CD4-positive, alpha-beta T cell (primary cell): ENCODE measurements at regions not wholly inside any gene's neighbourhood (a gene's known extent, or its start where the extent isn't known, plus 50 kb on each side); places are given as distances from the start of the nearest gene placed in this dataset.

Source experiments
- ATAC-seq: fragments of 200-7000 bp; cut with Tn5 transposase; one replicate; pipeline ENCODE4 v1.10.0; 2022; ENCODE audit warnings: mild to moderate bottlenecking; ENCODE audit not compliant: poor library complexity
- CTCF ChIA-PET: fragments of 350-600 bp; sonication (Branson Sonifier 250); formaldehyde crosslinking; loops from one replicate; lab custom pipeline; 2021; ENCODE audit warnings: antibody characterized with exemption, inconsistent platforms; lab: Charles Lee
- POLR2A ChIA-PET: fragments of 350-600 bp; sonication (Branson Sonifier 250); formaldehyde crosslinking; loops from one replicate; lab custom pipeline; 2021; ENCODE audit warnings: antibody characterized with exemption, inconsistent platforms; lab: Charles Lee
- DNase-seq, 14 experiments: peaks; one replicate each; pipeline ENCODE4 v3.0.0-alpha.2; 2013 to 2020; ENCODE audit warnings: mixed read lengths in 2 of 14
- H3K27ac ChIP-seq, 2 donors: one replicate each; pipeline versions ENCODE4 v1.5.1 to v1.7.0; 2013; ENCODE audit warnings: low read length in 2 of 2, low read depth in 1 of 2, mild to moderate bottlenecking in 1 of 2
- H3K27me3 ChIP-seq, 2 experiments: 1 replicate in 1 of 2; 2 replicates in 1 of 2; pipeline versions ENCODE4 v1.6.1 to v1.7.0; 2013; ENCODE audit warnings: low read length in 2 of 2, control low read depth in 1 of 2, mild to moderate bottlenecking in 1 of 2, moderate library complexity in 1 of 2; ENCODE audit not compliant: insufficient read depth in 2 of 2, control insufficient read depth in 1 of 2
- H3K36me3 ChIP-seq: one replicate; pipeline ENCODE4 v1.6.1; 2013; ENCODE audit warnings: low read length, control low read depth; ENCODE audit not compliant: insufficient read depth
- H3K4me1 ChIP-seq: one replicate; pipeline ENCODE4 v1.6.1; 2013; ENCODE audit warnings: low read length, control low read depth; ENCODE audit not compliant: insufficient read depth
- H3K4me3 ChIP-seq: one replicate; pipeline ENCODE4 v1.5.1; 2013; ENCODE audit warnings: mild to moderate bottlenecking, low read length, moderate library complexity
- H3K9me3 ChIP-seq, 2 experiments: 1 replicate in 1 of 2; 2 replicates in 1 of 2; pipeline versions ENCODE4 v1.6.1 to v1.7.0; 2013; ENCODE audit warnings: low read length in 2 of 2, mild to moderate bottlenecking in 2 of 2, control low read depth in 1 of 2, moderate library complexity in 1 of 2; ENCODE audit not compliant: control insufficient read depth in 1 of 2, insufficient read depth in 1 of 2
- H3K27ac Mint-ChIP-seq: one replicate; pipeline ENCODE4 v1.8.0; 2020; ENCODE audit warnings: mixed read lengths
- H3K27me3 Mint-ChIP-seq: one replicate; pipeline ENCODE4 v1.8.0; 2021; ENCODE audit warnings: mixed read lengths
- H3K36me3 Mint-ChIP-seq: one replicate; pipeline ENCODE4 v1.8.0; 2021; ENCODE audit warnings: low read depth, mixed read lengths
- H3K4me1 Mint-ChIP-seq: one replicate; pipeline ENCODE4 v1.8.0; 2021; ENCODE audit warnings: low read depth, mixed read lengths
- H3K4me3 Mint-ChIP-seq: one replicate; pipeline ENCODE4 v1.8.0; 2020; ENCODE audit warnings: mild to moderate bottlenecking, mixed read lengths
- H3K9me3 Mint-ChIP-seq: one replicate; pipeline ENCODE4 v1.8.0; 2020; ENCODE audit warnings: mixed read lengths
- intact Hi-C, 2 experiments: fragments of 100-400 bp; cut with DNase I in 1 of 2; cut with micrococcal nuclease in 1 of 2; formaldehyde crosslinking; loops; one replicate each; pipeline versions ENCODE4 v1.15.1 to v1.9.0; 2023 to 2025; cut with DNase I, micrococcal nuclease
- TF ChIP-seq, protein P1 (sequence below): fragments of 200-600 bp; IDR thresholded peaks from one replicate; pipeline ENCODE4 v1.8.0; 2022; ENCODE audit warnings: antibody characterized with exemption, mild to moderate bottlenecking

DNA sequence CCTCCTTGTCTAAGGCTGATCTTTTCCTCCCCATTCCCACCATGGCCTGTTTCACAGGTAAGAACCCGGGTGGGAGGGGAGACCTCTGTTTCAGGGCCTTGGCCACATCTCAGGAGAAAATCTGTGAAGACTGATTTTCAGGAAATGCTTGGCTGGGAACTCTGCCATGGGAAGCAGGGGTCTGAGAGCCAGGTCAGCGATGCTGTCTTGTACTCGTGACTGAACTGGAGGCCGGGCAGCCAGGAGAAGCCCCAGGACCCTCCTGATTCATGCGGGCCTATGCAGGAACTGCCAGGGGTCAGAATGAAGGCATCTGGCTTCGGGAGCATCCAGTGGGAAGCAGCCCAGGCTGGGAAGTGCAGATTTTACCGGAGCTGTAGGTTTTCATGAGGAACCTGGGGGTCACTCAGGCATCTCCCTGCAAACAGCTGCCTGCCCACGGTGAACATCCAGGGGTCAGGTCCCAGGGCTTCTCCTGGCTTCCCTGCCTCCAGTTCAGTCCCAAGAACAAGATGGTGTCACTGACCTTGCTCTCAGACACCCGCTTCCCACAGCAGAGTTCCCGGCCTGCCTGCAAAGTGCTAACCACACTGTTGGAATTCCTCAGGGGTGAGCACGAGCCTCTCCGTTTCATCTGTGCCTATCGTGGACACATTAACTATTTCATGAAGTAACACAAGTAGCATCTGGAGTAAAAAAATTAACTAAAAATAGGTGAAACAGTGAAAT, 90.2 kb upstream of the SULF2 start:
- Histone ChIP-seq H3K36me3 (no peaks in the 10 kb centered on the region), H3K27ac (no peak overlapping the region), H3K27me3 (no peaks in the 10 kb centered on the region), H3K4me1 (no peaks in the 10 kb centered on the region), H3K9me3 (no peaks in the 10 kb centered on the region), H3K4me3 (no peak overlapping the region)
- Mint-ChIP-seq H3K36me3 (no peaks in the 10 kb centered on the region), H3K9me3 (no peaks in the 10 kb centered on the region), H3K4me1 (no peaks in the 10 kb centered on the region), H3K4me3 (no peak overlapping the region), H3K27ac (no peak overlapping the region), H3K27me3 (peaks cover 8% of the 10 kb centered on the region)
- ChIA-PET POLR2A (no interaction called here), CTCF (no interaction called here)
- intact Hi-C loops, result no loop called here
- no peak for ATAC-seq
- no peak for DNase-seq
- TF ChIP-seq, protein P1, sequence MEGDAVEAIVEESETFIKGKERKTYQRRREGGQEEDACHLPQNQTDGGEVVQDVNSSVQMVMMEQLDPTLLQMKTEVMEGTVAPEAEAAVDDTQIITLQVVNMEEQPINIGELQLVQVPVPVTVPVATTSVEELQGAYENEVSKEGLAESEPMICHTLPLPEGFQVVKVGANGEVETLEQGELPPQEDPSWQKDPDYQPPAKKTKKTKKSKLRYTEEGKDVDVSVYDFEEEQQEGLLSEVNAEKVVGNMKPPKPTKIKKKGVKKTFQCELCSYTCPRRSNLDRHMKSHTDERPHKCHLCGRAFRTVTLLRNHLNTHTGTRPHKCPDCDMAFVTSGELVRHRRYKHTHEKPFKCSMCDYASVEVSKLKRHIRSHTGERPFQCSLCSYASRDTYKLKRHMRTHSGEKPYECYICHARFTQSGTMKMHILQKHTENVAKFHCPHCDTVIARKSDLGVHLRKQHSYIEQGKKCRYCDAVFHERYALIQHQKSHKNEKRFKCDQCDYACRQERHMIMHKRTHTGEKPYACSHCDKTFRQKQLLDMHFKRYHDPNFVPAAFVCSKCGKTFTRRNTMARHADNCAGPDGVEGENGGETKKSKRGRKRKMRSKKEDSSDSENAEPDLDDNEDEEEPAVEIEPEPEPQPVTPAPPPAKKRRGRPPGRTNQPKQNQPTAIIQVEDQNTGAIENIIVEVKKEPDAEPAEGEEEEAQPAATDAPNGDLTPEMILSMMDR, result no peak

DNA sequence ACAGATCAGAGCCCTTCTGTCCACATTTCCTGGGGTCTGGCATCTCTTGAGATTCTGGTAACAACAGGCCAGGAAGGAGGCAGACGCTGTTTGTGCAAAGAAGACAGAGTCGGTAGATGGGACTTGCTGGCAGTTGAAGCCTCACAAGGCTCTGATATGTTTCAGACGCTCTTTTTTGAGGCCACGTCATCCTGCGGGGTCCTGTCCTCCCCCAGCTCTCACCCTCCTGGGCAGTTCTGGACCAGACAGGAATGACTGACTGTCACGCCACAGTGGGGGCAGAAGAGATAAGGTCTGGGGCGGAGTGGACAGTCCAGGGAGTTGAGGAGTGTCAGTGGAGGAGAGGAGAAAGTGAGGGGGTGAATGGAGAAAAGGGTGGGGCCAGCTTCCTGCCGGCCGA, 87.1 kb upstream of the SULF2 start:
- no peak overlapping the region for H3K27ac Mint-ChIP-seq
- POLR2A ChIA-PET, result no interaction called here
- no peak overlapping the region for H3K4me3 Mint-ChIP-seq

DNA sequence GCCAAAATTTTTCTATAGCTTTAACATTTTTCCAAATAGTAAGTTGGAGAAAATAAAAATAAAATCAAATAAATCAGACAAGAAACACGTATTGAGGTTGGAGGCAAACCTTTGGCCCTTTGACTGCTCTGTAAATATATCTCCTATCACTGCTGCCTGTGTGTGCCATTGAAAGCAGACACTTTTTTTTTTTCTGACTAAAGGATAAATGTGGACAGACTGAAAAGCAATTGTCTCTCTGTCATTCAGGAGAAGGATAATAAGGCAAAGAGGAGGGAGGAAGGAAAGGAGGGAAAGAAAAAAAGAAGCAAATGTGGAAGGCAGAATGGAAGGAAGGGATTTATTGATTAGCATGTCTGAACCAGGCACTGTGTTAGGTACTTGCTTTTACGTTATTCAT, 85.2 kb upstream of the SULF2 start:
- no peaks in the 10 kb centered on the region for H3K27me3 ChIP-seq
- no peaks in the 10 kb centered on the region for H3K9me3 ChIP-seq
- no peak overlapping the region for H3K4me3 ChIP-seq
- no peaks in the 10 kb centered on the region for H3K9me3 Mint-ChIP-seq
- no peak overlapping the region for H3K27ac Mint-ChIP-seq
- ChIA-PET CTCF (no interaction called here), POLR2A (no interaction called here)
- intact Hi-C loops, result no loop called here
- peaks cover 15% of the 10 kb centered on the region for H3K27me3 Mint-ChIP-seq
- H3K27ac ChIP-seq, result no peak overlapping the region
- no peak for ATAC-seq
- TF ChIP-seq, protein P1, result no peak
- DNase-seq, result no peak
- H3K4me1 ChIP-seq, result no peaks in the 10 kb centered on the region
- H3K36me3 Mint-ChIP-seq, result no peaks in the 10 kb centered on the region
- H3K4me1 Mint-ChIP-seq, result no peaks in the 10 kb centered on the region
- no peak overlapping the region for H3K4me3 Mint-ChIP-seq
- no peaks in the 10 kb centered on the region for H3K36me3 ChIP-seq

More for the DNA sequence above, 87.1 kb upstream of the SULF2 start:
- Histone ChIP-seq H3K4me3 (no peak overlapping the region), H3K27me3 (no peaks in the 10 kb centered on the region), H3K9me3 (no peaks in the 10 kb centered on the region), H3K27ac (no peak overlapping the region), H3K36me3 (no peaks in the 10 kb centered on the region), H3K4me1 (no peaks in the 10 kb centered on the region)
- Mint-ChIP-seq H3K4me1 (no peaks in the 10 kb centered on the region), H3K27me3 (peaks cover 15% of the 10 kb centered on the region), H3K9me3 (no peaks in the 10 kb centered on the region), H3K36me3 (no peaks in the 10 kb centered on the region)
- intact Hi-C loops, result no loop called here
- CTCF ChIA-PET, result no interaction called here
- TF ChIP-seq, protein P1, result no peak
- ATAC-seq (no peak), DNase-seq (no peak)
